SK-N-MC (cell line): ENCODE measurements at regions not wholly inside any gene's neighbourhood (a gene's known extent, or its start where the extent isn't known, plus 50 kb on each side); places are given as distances from the start of the nearest gene placed in this dataset.

ENCODE experiments used
- DNase-seq: peaks from one replicate; pipeline ENCODE4 v3.0.0-alpha.2; 2011; ENCODE audit warnings: low read depth, low spot score
- H3K27ac ChIP-seq: fragments of 200-600 bp; sonication (generic); 2 replicates; pipeline ENCODE4 v1.5.1; 2016; ENCODE audit warnings: mixed run types
- H3K36me3 ChIP-seq: fragments of 200-600 bp; sonication (generic); 2 replicates; pipeline ENCODE4 v1.6.1; 2017; ENCODE audit warnings: antibody characterized with exemption, low read length, mixed read lengths; ENCODE audit not compliant: insufficient read depth
- H3K4me3 ChIP-seq: fragments of 200-600 bp; sonication (generic); 2 replicates; pipeline ENCODE4 v1.5.1; 2016
- H3K9ac ChIP-seq: fragments of 200-600 bp; sonication (generic); 2 replicates; pipeline ENCODE4 v1.8.0; 2017; ENCODE audit warnings: mixed run types, mixed read lengths; ENCODE audit not compliant: insufficient read length
- H3K9me3 ChIP-seq: fragments of 200-600 bp; sonication (generic); 2 replicates; pipeline ENCODE4 v1.6.1; 2017; ENCODE audit warnings: low read depth, mild to moderate bottlenecking, antibody characterized with exemption, low read length, moderate library complexity, mixed read lengths
- EZH2 ChIP-seq: fragments of 200-600 bp; sonication (generic); IDR thresholded peaks from one replicate; pipeline ENCODE4 v1.6.1; 2017; ENCODE audit warnings: antibody characterized with exemption
- FOXP2 ChIP-seq: optimal IDR thresholded peaks from 2 replicates; pipeline ENCODE3; 2011; ENCODE audit warnings: mild to moderate bottlenecking, moderate library complexity; ENCODE audit not compliant: insufficient read depth; ENCODE audit errors: extremely low read length, control extremely low read depth
- POLR2AphosphoS5 ChIP-seq: IDR thresholded peaks from 2 replicates; pipeline ENCODE4 v1.6.1; 2012; ENCODE audit warnings: mild to moderate bottlenecking, low read depth, low read length, borderline replicate concordance

GRCh38 chr11:80390505-80390904 is 949.7 kb upstream of the TENM4 start:
- Histone ChIP-seq H3K36me3 (no peaks in the 10 kb centered on the region), H3K27ac (no peak overlapping the region), H3K4me3 (no peak overlapping the region), H3K9ac (no peak overlapping the region), H3K9me3 (no peaks in the 10 kb centered on the region)
- DNase-seq, result no peak
- no peak for TF ChIP-seq FOXP2
- TF ChIP-seq POLR2AphosphoS5, result no peak
- TF ChIP-seq EZH2, result no peak

GRCh38 chr11:80388536-80388935 is 947.7 kb upstream of the TENM4 start:
- H3K4me3 ChIP-seq, result no peak overlapping the region
- TF ChIP-seq EZH2, result no peak
- no peak for TF ChIP-seq POLR2AphosphoS5
- no peak for TF ChIP-seq FOXP2
- H3K9me3 ChIP-seq, result no peaks in the 10 kb centered on the region
- no peak for DNase-seq
- no peaks in the 10 kb centered on the region for H3K36me3 ChIP-seq
- H3K27ac ChIP-seq, result no peak overlapping the region
- no peak overlapping the region for H3K9ac ChIP-seq

GRCh38 chr11:80388130-80388529 is 947.3 kb upstream of the TENM4 start:
- Histone ChIP-seq H3K36me3 (no peaks in the 10 kb centered on the region), H3K9ac (no peak overlapping the region), H3K27ac (no peak overlapping the region), H3K9me3 (no peaks in the 10 kb centered on the region), H3K4me3 (no peak overlapping the region)
- DNase-seq, result no peak
- TF ChIP-seq FOXP2 (no peak), EZH2 (no peak), POLR2AphosphoS5 (no peak)

- no peak for DNase-seq
These were observed 942.8 kb upstream of the TENM4 start for GRCh38 chr11:80383655-80384054.

GRCh38 chr11:80379620-80380278 is 938.9 kb upstream of the TENM4 start:
- DNase-seq, result no peak

More at GRCh38 chr11:80383655-80384054, 942.8 kb upstream of the TENM4 start:
- H3K27ac ChIP-seq, result no peak overlapping the region
- no peak overlapping the region for H3K4me3 ChIP-seq
- no peak overlapping the region for H3K9ac ChIP-seq
- H3K9me3 ChIP-seq, result no peaks in the 10 kb centered on the region
- H3K36me3 ChIP-seq, result no peaks in the 10 kb centered on the region
- TF ChIP-seq FOXP2 (no peak), EZH2 (no peak), POLR2AphosphoS5 (no peak)

GRCh38 chr11:80371931-80372330 is 931.1 kb upstream of the TENM4 start:
- H3K27ac ChIP-seq, result no peak overlapping the region
- H3K9ac ChIP-seq, result no peak overlapping the region
- DNase-seq, result no peak
- no peaks in the 10 kb centered on the region for H3K36me3 ChIP-seq
- H3K4me3 ChIP-seq, result no peak overlapping the region
- TF ChIP-seq EZH2 (no peak), FOXP2 (no peak), POLR2AphosphoS5 (no peak)
- no peaks in the 10 kb centered on the region for H3K9me3 ChIP-seq

More at GRCh38 chr11:80379620-80380278, 938.9 kb upstream of the TENM4 start:
- TF ChIP-seq POLR2AphosphoS5 (no peak), FOXP2 (no peak), EZH2 (no peak)
- Histone ChIP-seq H3K9me3 (no peaks in the 10 kb centered on the region), H3K36me3 (no peaks in the 10 kb centered on the region), H3K9ac (no peak overlapping the region), H3K4me3 (no peak overlapping the region), H3K27ac (no peak overlapping the region)

- TF ChIP-seq FOXP2 (no peak), POLR2AphosphoS5 (no peak)
- Histone ChIP-seq H3K4me3 (no peak overlapping the region), H3K9me3 (no peaks in the 10 kb centered on the region), H3K27ac (no peak overlapping the region), H3K36me3 (no peaks in the 10 kb centered on the region), H3K9ac (no peak overlapping the region)
- DNase-seq, result no peak
These were observed 925.1 kb upstream of the TENM4 start for GRCh38 chr11:80365980-80366379.

GRCh38 chr11:80365076-80365725 is 924.4 kb upstream of the TENM4 start:
- TF ChIP-seq EZH2 (no peak), FOXP2 (no peak), POLR2AphosphoS5 (no peak)
- Histone ChIP-seq H3K9ac (no peak overlapping the region), H3K36me3 (no peaks in the 10 kb centered on the region), H3K9me3 (no peaks in the 10 kb centered on the region), H3K4me3 (no peak overlapping the region), H3K27ac (no peak overlapping the region)
- no peak for DNase-seq
